ENCODE measurements at regions not wholly inside any gene's neighbourhood (a gene's known extent, or its start where the extent isn't known, plus 50 kb on each side); places are given as distances from the start of the nearest gene placed in this dataset.
"Not testable (repeated sequence)": the region's sequence is repeated elsewhere in the genome, so short reads cannot be mapped to it uniquely, and the experiment has no call there.

DNA sequence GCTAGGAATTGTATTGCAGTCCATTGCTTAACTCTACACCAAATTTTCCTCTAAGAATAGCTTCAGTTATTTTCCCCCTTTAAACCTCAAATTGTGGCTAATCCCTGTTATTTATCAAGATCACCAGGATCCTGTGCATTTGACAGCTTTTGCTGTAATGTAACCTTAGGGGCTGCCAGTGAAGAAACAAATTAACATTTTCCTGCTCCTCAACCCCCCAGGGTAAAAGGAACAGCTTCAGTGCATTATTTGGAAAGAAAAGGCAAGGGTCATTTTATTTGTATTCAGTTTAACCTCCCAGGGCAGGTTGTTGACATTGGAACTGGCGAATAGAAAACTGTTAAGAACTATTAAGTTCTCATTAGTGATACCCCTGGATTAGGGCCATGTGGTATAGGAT, 57.0 kb downstream of the PCDH20 start:
- DNase-seq: peak; percentile 69

DNA sequence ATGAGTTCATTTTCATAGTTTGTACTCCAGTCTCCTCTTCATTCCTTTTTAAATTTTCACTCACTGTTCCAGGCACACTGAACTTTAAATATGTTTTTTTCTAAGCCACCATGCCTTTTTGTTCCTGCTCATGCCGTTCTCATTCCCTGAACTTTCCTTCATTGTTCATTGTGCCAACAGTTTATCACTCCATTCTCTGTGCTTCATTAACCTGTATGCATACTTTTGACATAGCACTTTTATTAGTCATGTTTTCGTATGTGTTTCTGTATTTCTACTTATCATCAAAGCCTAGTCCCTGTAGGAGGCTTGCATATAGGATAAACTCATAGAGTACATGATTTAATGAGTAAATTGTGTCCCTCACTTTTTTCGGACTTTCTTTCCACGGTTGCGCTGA, 65.3 kb downstream of the PCDH20 start:
- no peak for DNase-seq

DNA sequence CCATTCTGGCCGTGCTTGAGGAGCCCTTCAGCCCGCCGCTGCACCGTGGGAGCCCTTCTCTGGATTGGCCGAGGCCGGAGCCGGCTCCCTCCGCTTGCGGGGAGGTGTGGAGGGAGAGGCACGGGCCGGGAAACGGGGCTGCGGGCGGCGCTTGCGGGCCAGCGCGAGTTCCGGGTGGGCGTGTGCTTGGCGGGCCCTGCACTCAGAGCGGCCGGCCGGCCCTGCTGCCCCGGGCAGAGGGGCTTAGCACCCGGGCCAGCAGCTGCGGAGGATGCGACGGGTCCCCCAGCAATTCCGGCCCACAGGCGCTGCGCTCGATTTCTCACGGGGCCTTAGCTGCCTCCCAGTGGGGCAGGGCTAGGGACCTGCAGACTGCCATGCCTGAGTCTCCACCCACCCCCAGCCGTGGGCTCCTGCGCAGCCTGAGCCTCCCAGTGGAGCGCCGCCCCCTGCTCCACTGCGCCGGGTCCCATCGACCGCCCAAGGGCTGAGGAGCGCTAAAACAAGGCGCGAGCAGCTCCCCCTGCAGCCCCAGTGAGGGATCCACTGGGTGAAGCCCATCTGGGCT, 76.5 kb downstream of the PCDH20 start:
- no peak for DNase-seq

DNA sequence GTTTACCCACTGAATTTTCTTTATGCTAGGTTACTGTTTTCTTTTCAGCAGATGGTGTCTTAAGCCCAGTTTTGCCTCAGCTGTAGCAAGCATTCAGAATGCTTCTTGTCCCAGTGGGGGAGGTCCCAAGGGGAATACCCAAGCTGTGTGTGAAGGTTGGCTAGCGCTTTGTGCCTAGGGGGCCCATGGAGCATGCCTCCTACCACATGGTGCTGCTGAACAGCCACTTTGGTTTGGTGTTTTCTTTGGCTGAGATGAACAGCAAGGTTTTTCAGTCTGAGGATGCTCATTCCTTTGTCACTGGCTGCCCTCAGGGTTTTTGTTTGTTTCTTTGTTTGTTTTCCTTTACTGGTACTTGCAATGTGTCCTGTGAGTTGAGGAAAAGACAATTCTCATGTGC, 99.0 kb downstream of the PCDH20 start:
- DNase-seq: no peak

DNA sequence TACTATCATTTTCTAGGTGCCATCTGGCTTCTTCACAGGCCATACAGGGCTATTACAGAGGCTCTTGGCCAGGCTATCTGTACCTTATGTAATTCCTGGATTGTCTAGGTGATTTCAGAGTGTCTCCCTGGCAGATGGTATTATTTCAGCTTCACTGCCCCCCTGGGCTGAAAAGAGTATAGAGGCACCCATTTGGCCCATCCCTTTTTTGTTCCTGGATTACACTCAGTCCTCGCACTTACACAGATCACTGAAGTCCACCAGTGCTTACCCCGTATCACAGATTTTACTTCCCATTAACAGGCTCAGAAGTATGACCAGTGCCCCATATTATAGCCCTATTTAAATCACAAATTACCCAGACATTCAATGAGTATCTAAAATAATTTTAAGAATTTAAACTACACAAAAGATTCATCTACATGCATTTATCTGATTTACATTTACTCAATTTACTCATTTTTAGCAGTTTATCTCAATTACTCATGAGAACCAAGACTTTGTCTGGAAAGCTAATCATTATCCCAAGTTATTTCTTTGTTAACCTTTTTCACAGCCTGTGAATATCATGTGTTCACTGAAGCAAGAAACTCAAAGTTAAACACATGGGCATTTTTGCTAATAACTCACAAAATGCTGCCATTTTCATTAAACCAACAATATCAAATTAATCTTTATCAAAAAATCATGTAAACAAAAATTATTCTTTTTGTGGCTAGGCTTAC, 121.0 kb downstream of the PCDH20 start:
- DNase-seq: no peak

DNA sequence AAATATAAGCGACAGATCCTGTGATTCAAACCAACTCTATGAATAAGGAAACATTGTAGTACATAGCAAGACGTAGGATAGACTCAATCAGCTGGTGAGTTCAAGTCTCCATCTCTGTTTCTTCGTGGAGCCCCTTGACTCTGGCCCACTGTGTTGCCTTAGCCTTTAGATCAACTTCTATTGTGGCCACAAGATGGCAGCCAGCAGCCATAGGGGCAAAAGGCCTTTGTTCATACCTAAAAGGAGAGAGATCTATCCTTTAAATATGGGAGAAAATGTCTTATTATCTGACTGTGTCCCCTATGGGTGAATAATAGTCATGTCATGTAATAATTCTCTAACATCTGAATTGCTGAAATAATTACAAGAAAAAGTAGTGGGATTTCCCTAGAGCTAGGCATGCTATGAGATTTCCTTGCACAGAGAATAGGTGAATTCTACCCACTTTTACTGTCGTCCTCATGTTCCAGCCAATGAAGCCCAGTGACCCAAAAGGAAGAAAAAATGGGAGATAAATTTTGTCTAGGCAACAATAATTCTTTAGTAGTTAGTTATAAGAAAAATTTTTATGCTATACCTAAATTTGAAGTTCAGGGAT, 129.4 kb downstream of the PCDH20 start:
- DNase-seq: peak; percentile 46

DNA sequence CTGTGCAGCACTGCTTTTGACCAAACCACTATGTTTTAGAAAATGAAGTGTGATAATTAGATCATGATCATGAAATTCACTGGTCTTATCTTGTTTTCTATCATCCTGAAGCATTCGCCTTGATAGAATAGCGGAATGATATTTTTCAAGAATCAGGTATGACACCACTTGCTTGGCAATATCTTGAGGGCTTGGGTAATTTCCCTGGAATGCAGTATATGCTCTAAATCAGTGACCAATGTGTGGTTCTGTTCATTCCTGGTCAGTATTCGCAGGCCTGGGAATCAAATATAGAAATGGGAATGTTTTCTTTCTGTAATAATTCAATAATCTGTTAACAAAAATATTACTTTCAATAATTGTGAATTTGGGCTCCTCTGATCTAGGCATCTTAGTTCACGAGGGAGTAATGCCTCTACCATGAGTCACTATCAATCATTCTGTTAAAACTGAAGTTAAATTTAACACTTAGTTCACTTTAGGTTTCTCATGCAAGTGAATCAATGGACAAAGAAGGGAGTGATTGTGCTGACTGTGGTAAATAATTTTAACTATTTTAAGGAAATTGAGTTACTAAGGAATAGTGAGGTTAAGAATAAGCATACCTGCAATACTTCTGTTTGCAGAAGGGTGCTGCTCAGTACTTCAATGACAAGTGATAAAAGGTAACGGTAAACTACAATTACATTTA, 137.9 kb downstream of the PCDH20 start:
- DNase-seq: no peak

DNA sequence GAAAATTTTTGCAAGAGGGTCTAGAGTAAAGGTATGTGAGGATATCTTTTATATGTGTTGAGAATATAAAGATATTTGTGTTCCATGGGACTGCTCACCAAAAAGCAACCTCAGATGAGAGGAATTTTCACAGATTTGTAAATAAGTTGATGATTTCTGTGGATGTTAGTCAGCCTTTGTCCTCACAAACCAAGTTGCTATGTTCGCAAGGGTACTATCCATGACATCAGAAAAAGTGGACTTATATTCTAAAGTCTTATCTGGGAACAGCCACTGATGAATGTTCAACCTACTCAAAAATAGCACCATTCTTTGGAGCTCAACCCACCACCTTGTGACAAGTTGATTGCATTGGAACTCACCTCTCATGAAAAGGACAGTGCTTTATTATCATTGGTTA, 138.6 kb downstream of the PCDH20 start:
- no peak for DNase-seq

DNA sequence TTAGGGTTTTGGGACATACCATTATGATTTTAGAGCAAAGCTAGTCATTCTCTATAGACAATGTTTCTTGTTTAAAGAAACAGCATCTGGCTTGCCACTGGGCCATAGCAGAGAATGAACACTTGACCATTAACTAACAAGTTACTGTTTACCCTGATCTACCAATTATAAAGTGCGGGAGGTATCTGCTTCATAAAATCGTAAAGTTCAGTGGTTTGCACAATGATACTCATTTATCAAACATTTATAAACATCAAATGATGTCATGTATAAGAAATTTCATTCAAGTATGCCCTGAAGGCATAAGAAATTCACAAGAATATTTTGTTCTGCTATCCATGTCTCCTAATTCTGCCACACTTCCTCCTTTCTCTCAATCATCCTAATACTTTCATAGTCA, 139.2 kb downstream of the PCDH20 start:
- no peak for DNase-seq

DNA sequence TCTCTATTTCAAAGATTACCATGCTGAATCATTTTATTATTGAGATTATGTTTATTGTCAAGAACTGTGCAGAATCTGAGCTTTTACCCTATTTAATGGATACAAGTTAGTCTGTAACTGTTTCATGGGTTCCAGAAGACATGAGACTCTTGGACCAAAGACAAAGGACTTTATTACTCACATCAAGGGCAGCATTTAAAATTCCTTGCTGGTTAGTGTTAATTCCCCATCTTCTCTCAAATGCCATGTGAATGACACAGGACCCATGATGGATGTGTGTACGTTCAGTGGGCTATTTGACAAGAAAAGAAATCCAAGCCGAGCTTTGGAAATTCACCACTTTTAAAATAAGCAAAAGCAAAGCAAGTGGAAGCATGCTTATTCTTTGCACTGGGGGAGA, 139.9 kb downstream of the PCDH20 start:
- no peak for DNase-seq

DNA sequence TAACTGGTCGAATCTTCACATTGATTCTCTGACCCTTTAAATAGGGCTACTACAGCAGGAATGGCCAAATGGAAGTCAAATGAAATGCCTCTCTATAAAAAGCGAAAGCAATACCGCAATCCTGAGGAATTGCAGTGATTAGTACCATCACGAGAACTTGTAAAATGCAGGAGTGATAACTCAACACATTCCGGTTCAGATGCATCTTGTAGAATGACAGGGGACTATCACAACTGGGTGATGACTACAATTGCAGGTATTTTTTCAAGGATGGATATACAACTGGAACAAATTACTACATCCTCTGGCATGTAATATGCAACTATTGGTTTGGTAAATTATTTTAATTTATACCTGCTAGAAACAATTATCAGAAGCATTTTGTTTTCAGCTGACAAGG, 140.4 kb downstream of the PCDH20 start:
- no peak for DNase-seq

DNA sequence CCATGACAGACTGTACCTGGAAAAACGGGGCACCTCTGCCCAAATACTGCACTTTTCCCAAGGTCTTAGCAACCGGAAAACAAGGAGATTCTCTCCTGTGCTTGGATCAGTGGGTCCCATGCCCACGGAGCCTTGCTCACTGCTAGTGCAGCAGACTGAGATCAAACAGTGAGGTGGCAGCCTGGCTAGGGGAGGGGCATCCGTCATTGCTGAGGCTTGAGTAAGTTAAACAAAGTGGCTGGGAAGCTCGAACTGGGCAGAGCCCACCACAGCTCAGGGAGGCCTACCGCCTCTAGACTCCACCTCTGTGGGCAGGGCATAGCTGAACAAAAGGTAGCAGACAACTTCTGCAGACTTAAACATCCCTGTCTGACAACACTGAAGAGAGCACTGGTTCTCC, 148.8 kb downstream of the PCDH20 start:
- DNase-seq: not testable (repeated sequence)

DNA sequence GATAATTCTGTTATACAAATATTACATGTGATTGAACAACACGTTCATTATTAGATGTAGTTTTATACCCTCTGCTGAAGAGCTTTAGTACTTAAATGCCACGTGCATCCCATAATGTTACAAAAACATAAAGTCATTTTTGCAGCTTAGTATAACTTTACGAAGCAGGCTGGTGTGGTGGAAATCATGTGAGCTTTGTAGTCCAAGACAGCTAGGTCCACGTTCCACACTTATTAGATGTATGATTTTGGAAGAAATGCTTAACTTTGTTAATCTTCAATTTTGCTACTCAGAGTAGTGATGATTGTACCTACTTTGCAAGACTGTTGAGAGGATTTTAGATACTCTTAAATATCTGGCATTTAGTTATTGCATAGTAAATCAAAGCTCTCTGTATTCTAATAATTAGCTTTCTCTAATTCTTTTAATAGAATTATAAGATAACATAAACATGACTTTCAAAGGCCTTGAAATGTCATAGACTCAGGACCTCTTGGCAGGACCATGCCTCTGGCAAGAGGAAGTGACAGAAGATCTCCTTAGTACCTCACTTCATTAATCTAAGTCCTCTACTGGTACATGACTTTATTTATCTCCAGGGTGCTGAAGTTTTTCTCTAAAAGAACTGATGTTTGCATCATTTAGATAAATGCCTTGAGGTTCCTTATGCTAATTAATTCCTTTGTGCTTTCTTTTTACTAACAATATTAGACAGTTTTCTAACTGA, 153.7 kb downstream of the PCDH20 start:
- no peak for DNase-seq

DNA sequence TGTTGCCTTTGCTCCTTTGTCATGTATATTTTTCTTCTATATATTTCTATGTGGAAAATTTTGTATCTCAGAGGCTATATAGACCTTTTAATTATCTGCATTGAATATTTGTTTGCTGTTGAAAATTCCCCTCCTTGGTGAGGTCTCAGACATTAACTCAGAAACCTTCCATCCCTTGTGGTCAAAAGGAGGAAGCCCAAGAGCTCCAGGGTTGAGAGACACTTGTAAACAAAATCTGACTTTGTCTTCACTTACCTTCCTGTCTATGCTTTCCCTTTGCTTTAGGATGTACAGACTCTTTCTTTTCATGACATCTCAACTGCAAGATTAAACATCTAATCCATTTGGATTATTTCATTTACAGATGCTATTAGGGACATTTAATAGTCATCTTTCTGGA, 157.5 kb downstream of the PCDH20 start:
- DNase-seq: no peak

DNA sequence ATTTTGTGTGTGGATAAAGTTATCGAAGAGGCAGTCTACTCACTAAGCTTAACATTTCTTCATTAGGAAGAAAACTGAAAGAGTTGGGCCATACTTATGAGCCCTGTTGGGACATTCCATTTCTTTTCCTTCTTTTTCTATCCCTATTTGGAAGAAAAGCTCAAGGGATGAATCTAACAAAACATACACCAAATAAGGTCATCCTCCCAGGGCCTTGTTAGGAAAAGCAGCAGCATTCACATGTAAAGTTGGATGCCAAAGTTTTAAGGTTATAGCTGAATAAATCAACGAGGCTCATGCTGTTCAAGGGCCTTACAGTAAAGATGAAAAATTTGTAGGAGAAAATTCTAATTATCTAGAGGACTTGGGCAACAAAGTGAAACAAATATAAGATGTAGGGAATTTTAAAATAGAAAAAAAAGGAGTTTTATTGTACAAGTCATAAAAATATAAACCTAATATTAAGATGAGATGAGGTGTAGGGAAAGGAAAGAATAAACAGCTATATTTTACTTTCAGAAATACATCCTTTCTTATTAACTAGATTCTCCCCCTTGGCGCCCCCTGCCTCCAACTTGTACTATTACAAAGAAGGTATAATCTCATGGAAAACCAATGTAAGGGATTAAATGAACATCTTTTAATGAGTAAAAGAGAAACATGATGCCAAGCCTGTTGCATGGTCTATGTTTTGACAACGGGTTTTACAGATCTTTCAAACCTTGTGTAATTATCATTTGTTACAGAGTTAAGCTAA, 160.4 kb downstream of the PCDH20 start:
- DNase-seq: peak; percentile 16

DNA sequence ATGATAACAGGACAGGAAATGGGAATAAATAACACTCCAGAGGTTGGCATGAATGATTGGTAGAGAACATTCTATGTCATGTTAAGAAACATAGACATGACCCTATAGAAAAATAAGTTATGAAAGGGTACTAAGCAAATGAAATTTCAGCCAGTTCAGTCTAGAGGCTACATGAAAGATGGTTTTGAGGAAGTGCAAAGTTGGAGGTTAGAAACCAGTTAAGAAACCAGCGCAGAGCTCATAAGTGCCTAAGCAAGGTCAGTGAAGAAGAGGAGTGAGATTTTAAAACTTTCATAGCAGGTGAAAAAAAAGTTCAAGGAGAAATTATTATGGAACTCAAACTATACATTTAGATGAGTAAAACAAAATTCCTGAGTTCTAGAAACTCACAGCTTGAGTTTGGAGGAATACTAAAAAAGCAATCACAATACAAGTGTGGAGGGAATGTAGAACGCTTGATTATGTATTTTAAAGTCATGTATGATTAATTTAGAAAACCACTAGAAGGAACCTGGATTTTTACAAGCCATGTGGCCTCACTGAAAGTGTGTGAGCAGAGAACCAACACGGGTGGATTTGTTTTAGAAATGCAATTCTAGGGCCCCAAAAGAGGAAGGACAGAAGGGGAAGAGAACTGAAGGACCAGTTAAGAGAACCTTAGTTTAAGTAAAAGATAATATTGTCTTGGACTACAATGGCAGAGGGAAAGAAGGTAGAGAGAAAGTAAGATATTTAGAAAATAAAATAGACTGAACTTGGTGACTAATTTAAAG, 162.4 kb downstream of the PCDH20 start:
- no peak for DNase-seq

DNA sequence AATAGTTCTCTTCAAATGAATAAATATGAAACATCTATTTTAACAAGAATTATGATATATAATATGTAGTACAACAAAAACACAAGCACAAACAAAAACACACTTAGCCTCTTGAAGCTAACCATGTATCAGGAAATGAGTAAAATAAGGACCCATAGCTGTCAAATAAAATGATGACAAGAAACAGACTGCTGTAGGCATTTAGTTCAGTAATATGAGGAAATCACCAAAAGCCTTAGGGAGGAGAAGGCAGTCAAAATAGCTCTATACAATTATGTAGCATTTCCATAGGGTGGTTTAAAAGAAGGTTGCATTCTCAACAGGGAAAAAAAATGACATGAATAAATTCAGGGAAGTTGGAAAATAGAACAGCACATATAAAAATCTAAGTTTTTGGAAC, 163.4 kb downstream of the PCDH20 start:
- DNase-seq: no peak

DNA sequence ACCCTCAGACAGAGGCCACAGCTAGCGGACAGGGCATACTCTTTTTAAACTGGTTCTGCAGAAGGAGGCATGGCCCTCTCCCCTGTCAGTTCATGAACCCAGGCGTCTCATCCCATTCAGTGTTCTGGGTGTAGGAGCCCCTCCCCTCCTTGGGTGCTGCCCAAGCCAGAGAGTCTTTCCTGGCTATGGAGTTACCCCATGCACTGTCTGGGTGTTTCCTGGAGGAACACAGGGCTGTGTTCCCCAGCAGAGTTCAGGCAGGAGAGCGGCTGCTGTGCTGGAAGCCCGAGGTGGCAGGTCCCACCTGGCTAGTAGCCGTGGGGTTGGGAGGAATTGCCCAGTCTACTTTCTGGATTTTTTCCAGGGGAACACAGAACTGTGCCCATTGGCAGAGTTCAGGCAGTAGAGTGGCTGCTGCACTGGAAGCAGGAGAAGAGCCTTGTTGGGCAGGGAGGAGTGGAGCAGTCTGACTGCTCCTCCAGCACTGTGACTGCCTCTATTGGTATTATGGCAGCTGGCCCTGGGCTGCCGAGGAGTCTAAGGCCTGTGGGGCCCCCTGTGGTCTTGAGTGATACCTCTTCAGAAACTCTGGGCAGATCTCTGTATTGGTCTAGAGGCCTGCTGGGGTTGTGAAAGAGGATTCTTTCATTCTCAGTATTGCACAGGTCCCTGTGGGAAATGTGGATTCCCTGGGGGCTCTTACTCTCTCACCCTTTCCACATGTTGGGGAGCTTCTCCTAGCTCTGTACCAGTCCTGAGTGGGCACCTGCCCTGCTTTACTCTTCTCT, 168.3 kb downstream of the PCDH20 start:
- DNase-seq: no peak

DNA sequence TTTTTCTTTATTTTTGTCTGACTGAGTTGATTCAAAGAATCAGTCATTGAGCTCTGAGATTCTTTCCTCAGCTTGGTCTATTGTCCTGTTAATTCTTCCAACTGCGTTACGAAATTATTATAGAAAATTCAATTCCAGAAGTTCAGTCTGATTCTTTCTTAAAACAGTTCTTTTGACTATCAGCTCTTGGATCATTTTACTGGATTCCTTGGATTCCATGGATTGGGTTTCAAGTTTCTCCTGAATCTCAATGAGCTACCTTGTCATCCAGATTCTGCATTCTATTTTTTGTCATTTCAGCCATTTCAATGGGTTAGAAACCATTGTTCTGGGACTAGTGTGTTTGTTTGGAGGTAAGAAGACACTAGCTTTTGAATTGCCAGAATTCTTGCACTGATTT, 169.3 kb downstream of the PCDH20 start:
- DNase-seq: no peak

DNA sequence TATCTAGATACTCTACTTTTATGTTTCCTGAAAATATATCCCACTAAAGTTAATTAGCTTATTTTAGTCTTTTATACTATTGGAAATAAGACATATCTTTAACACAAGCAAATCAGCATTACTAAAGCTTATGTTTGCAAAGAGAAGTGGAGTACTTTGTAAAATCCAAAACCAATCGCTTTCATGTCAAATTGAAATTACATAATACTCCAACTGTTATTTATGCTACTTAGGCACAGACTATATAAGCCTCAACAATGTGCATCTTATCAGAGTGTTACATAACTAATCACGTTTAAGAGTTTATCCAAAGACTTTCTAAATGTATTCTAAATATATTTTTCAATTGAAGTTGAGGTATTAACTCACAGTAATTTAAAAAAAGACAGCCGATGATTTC, 200.0 kb downstream of the PCDH20 start:
- DNase-seq: no peak

DNA sequence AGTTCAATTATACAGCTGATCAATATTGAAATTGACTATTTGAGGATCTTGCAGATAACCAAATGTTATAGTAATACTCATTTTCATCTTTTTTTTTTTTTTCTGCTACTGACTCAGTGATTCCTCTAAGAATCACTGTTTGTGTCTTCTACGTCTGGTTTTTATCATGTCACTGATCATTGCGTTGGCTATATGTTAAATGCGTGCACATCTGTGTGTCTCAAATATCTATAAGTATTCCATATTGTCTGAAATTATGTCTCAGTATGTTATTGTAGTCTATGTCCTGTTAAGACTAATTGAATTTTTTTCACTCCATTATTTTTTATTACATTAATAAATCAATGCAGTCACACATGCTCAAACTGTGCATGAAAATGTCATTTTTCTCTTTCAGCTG, 200.5 kb downstream of the PCDH20 start:
- no peak for DNase-seq
